ENCODE measurements at regions not wholly inside any gene's neighbourhood (a gene's known extent, or its start where the extent isn't known, plus 50 kb on each side); places are given as distances from the start of the nearest gene placed in this dataset.

DNA sequence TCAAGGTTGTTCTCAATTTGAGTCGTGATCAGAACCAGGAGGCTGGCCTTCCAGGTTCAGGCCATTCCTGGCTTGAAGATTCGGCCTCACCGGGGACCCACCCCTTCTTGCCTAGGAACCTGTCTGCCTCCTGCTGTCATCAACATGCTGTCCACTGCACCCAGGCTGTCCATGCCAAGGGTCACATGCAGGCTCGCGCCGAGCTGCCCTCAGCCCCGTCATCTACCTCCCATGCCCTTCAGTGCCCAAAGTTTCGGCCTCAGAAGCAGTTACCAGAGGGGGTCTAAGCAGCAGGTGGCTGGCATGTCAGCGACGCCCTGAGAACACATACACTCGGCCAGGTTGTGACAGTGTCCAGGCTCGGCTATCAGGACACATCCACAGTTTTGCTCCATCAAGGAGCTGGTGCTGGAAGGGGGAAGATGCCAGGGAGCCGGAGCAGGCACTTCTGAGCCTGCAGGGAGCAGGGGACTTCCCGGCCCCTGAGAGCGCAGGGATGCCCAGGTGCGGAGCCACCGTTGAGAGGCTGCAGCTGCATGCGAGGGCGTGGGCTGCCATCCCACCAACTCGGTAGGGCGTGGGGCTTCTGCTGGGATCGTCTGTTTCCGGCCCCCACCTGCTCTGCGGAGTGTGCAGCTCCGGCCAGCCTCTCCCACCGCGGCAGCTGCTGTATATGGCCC lies 590.9 kb upstream of the SLITRK5 start:
- TF ChIP-seq EZH2phosphoT487 (IDR thresholded peaks at IDR 0.05; ENCODE audit: low read length) = no peak
- TF ChIP-seq, protein P1, sequence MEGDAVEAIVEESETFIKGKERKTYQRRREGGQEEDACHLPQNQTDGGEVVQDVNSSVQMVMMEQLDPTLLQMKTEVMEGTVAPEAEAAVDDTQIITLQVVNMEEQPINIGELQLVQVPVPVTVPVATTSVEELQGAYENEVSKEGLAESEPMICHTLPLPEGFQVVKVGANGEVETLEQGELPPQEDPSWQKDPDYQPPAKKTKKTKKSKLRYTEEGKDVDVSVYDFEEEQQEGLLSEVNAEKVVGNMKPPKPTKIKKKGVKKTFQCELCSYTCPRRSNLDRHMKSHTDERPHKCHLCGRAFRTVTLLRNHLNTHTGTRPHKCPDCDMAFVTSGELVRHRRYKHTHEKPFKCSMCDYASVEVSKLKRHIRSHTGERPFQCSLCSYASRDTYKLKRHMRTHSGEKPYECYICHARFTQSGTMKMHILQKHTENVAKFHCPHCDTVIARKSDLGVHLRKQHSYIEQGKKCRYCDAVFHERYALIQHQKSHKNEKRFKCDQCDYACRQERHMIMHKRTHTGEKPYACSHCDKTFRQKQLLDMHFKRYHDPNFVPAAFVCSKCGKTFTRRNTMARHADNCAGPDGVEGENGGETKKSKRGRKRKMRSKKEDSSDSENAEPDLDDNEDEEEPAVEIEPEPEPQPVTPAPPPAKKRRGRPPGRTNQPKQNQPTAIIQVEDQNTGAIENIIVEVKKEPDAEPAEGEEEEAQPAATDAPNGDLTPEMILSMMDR (IDR thresholded peaks at IDR 0.05; ENCODE audit: low read length) = no peak
- no peak for TF ChIP-seq EZH2 (optimal IDR thresholded peaks at IDR 0.05; ENCODE audit: low read depth, low read length)
- no peak overlapping the region for H3K27ac ChIP-seq (ENCODE audit: low read length)
- H2AFZ ChIP-seq (ENCODE audit: low read length) = no peak overlapping the region
- no peak overlapping the region for H3K9ac ChIP-seq (ENCODE audit: low read length)
- H3K79me2 ChIP-seq (ENCODE audit: low read length) = no peaks in the 10 kb centered on the region
- H3K9me2 ChIP-seq (replicated peaks; ENCODE audit: insufficient read depth, low read length) = no peaks in the 10 kb centered on the region
- no peaks in the 10 kb centered on the region for H3K36me3 ChIP-seq (replicated peaks; ENCODE audit: insufficient read depth, low read length)
- H3K4me2 ChIP-seq (ENCODE audit: low read depth, low read length) = no peak overlapping the region
- no peaks in the 10 kb centered on the region for H4K20me1 ChIP-seq (ENCODE audit: insufficient read depth, low read length)
- H3K9me3 ChIP-seq (replicated peaks; ENCODE audit: insufficient read depth, low read length) = no peaks in the 10 kb centered on the region
- no peak for DNase-seq
- no peak overlapping the region for H3K4me3 ChIP-seq (ENCODE audit: low read length)
- H3F3A ChIP-seq (ENCODE audit: insufficient read depth, low read length) = no peaks in the 10 kb centered on the region
- H3K4me1 ChIP-seq (ENCODE audit: low read length) = no peaks in the 10 kb centered on the region
- H3K27me3 ChIP-seq (replicated peaks; ENCODE audit: insufficient read depth, low read length) = no peaks in the 10 kb centered on the region

DNA sequence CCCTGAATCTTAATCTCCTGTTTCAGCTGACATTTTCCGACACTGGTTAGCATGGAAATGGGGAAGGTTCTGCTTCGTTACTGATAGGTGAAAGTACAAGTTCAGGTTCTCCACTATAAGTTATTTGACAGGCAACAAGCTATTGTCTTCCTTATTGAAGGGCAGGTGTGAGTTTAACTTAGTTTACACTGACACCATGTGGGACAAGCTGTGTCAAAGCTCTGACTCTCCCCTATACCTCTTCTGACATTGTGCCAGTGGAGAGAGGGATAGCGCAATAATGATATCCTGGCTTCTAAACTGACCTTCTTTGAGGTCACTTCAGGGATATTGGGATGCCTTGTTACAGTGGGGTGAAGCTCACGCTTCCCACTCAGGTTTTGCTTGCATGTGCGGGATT lies 587.0 kb upstream of the SLITRK5 start:
- DNase-seq = no peak
- Histone ChIP-seq H3K4me1 (ENCODE audit: low read length) (no peaks in the 10 kb centered on the region), H2AFZ (ENCODE audit: low read length) (no peak overlapping the region), H4K20me1 (ENCODE audit: insufficient read depth, low read length) (no peaks in the 10 kb centered on the region), H3K27me3 (replicated peaks; ENCODE audit: insufficient read depth, low read length) (no peaks in the 10 kb centered on the region), H3K79me2 (ENCODE audit: low read length) (no peaks in the 10 kb centered on the region), H3K4me2 (ENCODE audit: low read depth, low read length) (no peak overlapping the region), H3K9ac (ENCODE audit: low read length) (no peak overlapping the region), H3K4me3 (ENCODE audit: low read length) (no peak overlapping the region), H3K27ac (ENCODE audit: low read length) (no peak overlapping the region), H3K9me3 (replicated peaks; ENCODE audit: insufficient read depth, low read length) (no peaks in the 10 kb centered on the region), H3F3A (ENCODE audit: insufficient read depth, low read length) (no peaks in the 10 kb centered on the region), H3K36me3 (replicated peaks; ENCODE audit: insufficient read depth, low read length) (no peaks in the 10 kb centered on the region), H3K9me2 (replicated peaks; ENCODE audit: insufficient read depth, low read length) (no peaks in the 10 kb centered on the region)
- TF ChIP-seq, protein P1 (IDR thresholded peaks at IDR 0.05; ENCODE audit: low read length) = no peak
- TF ChIP-seq EZH2phosphoT487 (IDR thresholded peaks at IDR 0.05; ENCODE audit: low read length) (no peak), EZH2 (optimal IDR thresholded peaks at IDR 0.05; ENCODE audit: low read depth, low read length) (no peak)

DNA sequence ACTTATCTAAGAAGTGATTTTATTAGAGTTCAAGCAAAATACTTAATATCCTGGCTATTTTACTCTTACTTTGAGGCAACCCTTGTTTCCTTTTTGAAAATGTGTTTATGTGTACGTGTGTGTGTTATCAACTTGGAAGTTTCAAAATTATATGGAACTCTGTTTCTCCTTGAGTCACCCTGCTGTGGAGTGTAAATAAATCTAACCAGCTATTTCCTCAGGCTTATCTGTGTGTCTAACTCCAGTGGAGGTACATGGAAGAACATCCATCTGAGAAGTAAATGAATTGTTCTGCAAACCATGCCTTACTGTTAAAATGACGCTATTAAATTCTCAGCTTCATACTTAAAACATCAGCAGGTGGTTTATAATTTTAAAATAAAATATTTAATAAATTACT lies 583.4 kb upstream of the SLITRK5 start:
- Histone ChIP-seq H2AFZ (ENCODE audit: low read length) (no peak overlapping the region), H3F3A (ENCODE audit: insufficient read depth, low read length) (no peaks in the 10 kb centered on the region), H3K4me1 (ENCODE audit: low read length) (no peaks in the 10 kb centered on the region), H3K79me2 (ENCODE audit: low read length) (no peaks in the 10 kb centered on the region), H4K20me1 (ENCODE audit: insufficient read depth, low read length) (no peaks in the 10 kb centered on the region), H3K4me2 (ENCODE audit: low read depth, low read length) (no peak overlapping the region), H3K36me3 (replicated peaks; ENCODE audit: insufficient read depth, low read length) (no peaks in the 10 kb centered on the region), H3K9me2 (replicated peaks; ENCODE audit: insufficient read depth, low read length) (no peaks in the 10 kb centered on the region), H3K27ac (ENCODE audit: low read length) (no peak overlapping the region), H3K9ac (ENCODE audit: low read length) (no peak overlapping the region), H3K9me3 (replicated peaks; ENCODE audit: insufficient read depth, low read length) (no peaks in the 10 kb centered on the region), H3K4me3 (ENCODE audit: low read length) (no peak overlapping the region), H3K27me3 (replicated peaks; ENCODE audit: insufficient read depth, low read length) (no peaks in the 10 kb centered on the region)
- DNase-seq = no peak
- TF ChIP-seq EZH2 (optimal IDR thresholded peaks at IDR 0.05; ENCODE audit: low read depth, low read length) (no peak), EZH2phosphoT487 (IDR thresholded peaks at IDR 0.05; ENCODE audit: low read length) (no peak)
- TF ChIP-seq, protein P1 (IDR thresholded peaks at IDR 0.05; ENCODE audit: low read length) = no peak

All from MM.1S (cell line).